ENCODE measurements at regions not wholly inside any gene's neighbourhood (a gene's known extent, or its start where the extent isn't known, plus 50 kb on each side); places are given as distances from the start of the nearest gene placed in this dataset.

- TF ChIP-seq, protein P1, sequence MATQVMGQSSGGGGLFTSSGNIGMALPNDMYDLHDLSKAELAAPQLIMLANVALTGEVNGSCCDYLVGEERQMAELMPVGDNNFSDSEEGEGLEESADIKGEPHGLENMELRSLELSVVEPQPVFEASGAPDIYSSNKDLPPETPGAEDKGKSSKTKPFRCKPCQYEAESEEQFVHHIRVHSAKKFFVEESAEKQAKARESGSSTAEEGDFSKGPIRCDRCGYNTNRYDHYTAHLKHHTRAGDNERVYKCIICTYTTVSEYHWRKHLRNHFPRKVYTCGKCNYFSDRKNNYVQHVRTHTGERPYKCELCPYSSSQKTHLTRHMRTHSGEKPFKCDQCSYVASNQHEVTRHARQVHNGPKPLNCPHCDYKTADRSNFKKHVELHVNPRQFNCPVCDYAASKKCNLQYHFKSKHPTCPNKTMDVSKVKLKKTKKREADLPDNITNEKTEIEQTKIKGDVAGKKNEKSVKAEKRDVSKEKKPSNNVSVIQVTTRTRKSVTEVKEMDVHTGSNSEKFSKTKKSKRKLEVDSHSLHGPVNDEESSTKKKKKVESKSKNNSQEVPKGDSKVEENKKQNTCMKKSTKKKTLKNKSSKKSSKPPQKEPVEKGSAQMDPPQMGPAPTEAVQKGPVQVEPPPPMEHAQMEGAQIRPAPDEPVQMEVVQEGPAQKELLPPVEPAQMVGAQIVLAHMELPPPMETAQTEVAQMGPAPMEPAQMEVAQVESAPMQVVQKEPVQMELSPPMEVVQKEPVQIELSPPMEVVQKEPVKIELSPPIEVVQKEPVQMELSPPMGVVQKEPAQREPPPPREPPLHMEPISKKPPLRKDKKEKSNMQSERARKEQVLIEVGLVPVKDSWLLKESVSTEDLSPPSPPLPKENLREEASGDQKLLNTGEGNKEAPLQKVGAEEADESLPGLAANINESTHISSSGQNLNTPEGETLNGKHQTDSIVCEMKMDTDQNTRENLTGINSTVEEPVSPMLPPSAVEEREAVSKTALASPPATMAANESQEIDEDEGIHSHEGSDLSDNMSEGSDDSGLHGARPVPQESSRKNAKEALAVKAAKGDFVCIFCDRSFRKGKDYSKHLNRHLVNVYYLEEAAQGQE (IDR thresholded peaks at IDR 0.05; ENCODE audit: insufficient read depth in 1 of 2, low read depth in 2 of 2, low read length in 2 of 2) = no peak
- TF ChIP-seq TAF1 (IDR thresholded peaks at IDR 0.05; ENCODE audit: borderline replicate concordance, insufficient read depth, low read length) (no peak), SIN3A (IDR thresholded peaks at IDR 0.05; ENCODE audit: borderline replicate concordance, insufficient read depth, low read length) (no peak), POLR2AphosphoS5 (IDR thresholded peaks at IDR 0.05; ENCODE audit: low read depth, low read length) (no peak), FOXP2 (optimal IDR thresholded peaks at IDR 0.05; ENCODE audit: borderline replicate concordance, extremely low read depth, extremely low read length, insufficient read depth) (no peak)
These were observed 145.8 kb downstream of the AASDH start for GRCh38 chr4:56241500-56241899.
